ENCODE measurements at regions not wholly inside any gene's neighbourhood (a gene's known extent, or its start where the extent isn't known, plus 50 kb on each side); places are given as distances from the start of the nearest gene placed in this dataset.

DNA sequence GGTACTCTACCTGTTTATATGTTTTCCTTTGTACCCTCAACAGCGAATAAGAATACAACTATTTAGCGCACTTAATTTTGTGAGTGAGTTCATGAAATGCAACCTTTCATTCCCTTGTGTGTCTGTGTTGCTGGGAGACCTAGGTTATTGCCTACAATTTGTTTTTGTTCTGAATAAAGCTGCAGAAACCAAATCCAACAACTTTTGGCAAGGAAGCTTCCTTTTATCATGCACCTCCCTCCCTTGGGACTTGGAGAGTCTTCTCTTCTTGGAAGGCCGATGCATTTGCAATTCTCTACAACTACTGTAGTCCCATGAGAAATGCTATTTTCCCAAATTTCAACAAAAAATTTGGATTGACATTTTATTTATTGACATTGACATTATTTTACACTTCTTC lies 1002.4 kb upstream of the CADM2 start (continued):
- TF ChIP-seq ZBTB11 (CRISPR knock-in tag; IDR thresholded peaks at IDR 0.05) = no peak
- no peak for TF ChIP-seq PAX5 (IDR thresholded peaks at IDR 0.05; ENCODE audit: borderline replicate concordance, low read depth, low read length)
- no peak for TF ChIP-seq CEBPZ (IDR thresholded peaks at IDR 0.05; ENCODE audit: low read depth, low read length)
- no peak for TF ChIP-seq POLR2AphosphoS5 (IDR thresholded peaks at IDR 0.05; ENCODE audit: low read length)
- no peak for TF ChIP-seq YBX1 (IDR thresholded peaks at IDR 0.05)
- TF ChIP-seq E2F4 (IDR thresholded peaks at IDR 0.05; ENCODE audit: low read depth, low read length) = no peak
- TF ChIP-seq MYB (IDR thresholded peaks at IDR 0.05; ENCODE audit: borderline replicate concordance, low read depth, low read length) = no peak

Measured in GM12878 (cell line).